Parathyroid adenoma (tissue), 2 donors: ENCODE measurements at regions not wholly inside any gene's neighbourhood (a gene's known extent, or its start where the extent isn't known, plus 50 kb on each side); places are given as distances from the start of the nearest gene placed in this dataset.

ENCODE experiments used
- H2AFZ ChIP-seq: fragments of 300-600 bp; sonication (generic); one replicate; pipeline ENCODE4 v1.7.0; 2017; ENCODE audit warnings: antibody characterized with exemption, mild to moderate bottlenecking
- H3K27ac ChIP-seq: fragments of 300-600 bp; sonication (generic); one replicate; pipeline ENCODE4 v1.7.0; 2017
- H3K27me3 ChIP-seq: fragments of 300-600 bp; sonication (generic); one replicate; pipeline ENCODE4 v1.7.0; 2017; ENCODE audit warnings: low read length; ENCODE audit not compliant: control insufficient read depth, insufficient read depth
- H3K36me3 ChIP-seq: fragments of 300-600 bp; sonication (generic); one replicate; pipeline ENCODE4 v1.7.0; 2017; ENCODE audit warnings: low read length; ENCODE audit not compliant: control insufficient read depth, insufficient read depth
- H3K4me1 ChIP-seq: fragments of 300-600 bp; sonication (generic); one replicate; pipeline ENCODE4 v1.7.0; 2017; ENCODE audit warnings: control low read depth
- H3K4me2 ChIP-seq: fragments of 300-600 bp; sonication (generic); one replicate; pipeline ENCODE4 v1.7.0; 2017; ENCODE audit warnings: low read length
- H3K4me3 ChIP-seq: fragments of 300-600 bp; sonication (generic); one replicate; pipeline ENCODE4 v1.7.0; 2017; ENCODE audit warnings: low read depth, low read length
- H3K79me2 ChIP-seq: fragments of 300-600 bp; sonication (generic); one replicate; pipeline ENCODE4 v1.7.0; 2017; ENCODE audit warnings: control low read depth
- H3K9ac ChIP-seq: fragments of 300-600 bp; sonication (generic); one replicate; pipeline ENCODE4 v1.7.0; 2017; ENCODE audit warnings: mild to moderate bottlenecking
- H3K9me3 ChIP-seq: fragments of 300-600 bp; sonication (generic); one replicate; pipeline ENCODE4 v1.7.0; 2017; ENCODE audit warnings: low read length; ENCODE audit not compliant: control insufficient read depth
- CTCF ChIP-seq: fragments of 300-600 bp; sonication (generic); IDR thresholded peaks from one replicate; pipeline ENCODE4 v1.7.0; 2017; ENCODE audit warnings: antibody characterized with exemption, mild to moderate bottlenecking
- donor health status: primary hyperparathyroidism.

GRCh38 chr5:144108131-144108530 lies 62.3 kb downstream of the YIPF5 start:
- no peak for TF ChIP-seq CTCF
- Histone ChIP-seq H3K36me3 (no peaks in the 10 kb centered on the region), H3K9me3 (peaks cover 3% of the 10 kb centered on the region), H3K9ac (no peak overlapping the region), H3K4me3 (no peak overlapping the region), H3K79me2 (no peaks in the 10 kb centered on the region), H3K27me3 (no peaks in the 10 kb centered on the region), H2AFZ (no peak overlapping the region), H3K27ac (no peak overlapping the region), H3K4me2 (no peak overlapping the region), H3K4me1 (no peaks in the 10 kb centered on the region)
